CD4-positive, alpha-beta T cell treated with Interleukin-10 for 1 hour (primary cell): ENCODE measurements at regions not wholly inside any gene's neighbourhood (a gene's known extent, or its start where the extent isn't known, plus 50 kb on each side); places are given as distances from the start of the nearest gene placed in this dataset.

Experiments
- DNase-seq: peaks from one replicate; pipeline ENCODE4 v3.0.0-alpha.2; 2020

GRCh38 chr20:57838670-57839151, 128.9 kb upstream of the PMEPA1 start:
- no peak for DNase-seq

GRCh38 chr20:57837208-57838035, 127.6 kb upstream of the PMEPA1 start:
- no peak for DNase-seq

- DNase-seq: no peak
Observed at GRCh38 chr20:57835588-57836455, 126.0 kb upstream of the PMEPA1 start.

- DNase-seq: no peak
Observed at GRCh38 chr20:57835074-57835452, 125.2 kb upstream of the PMEPA1 start.

- DNase-seq: no peak
Observed at GRCh38 chr20:57834306-57835073, 124.7 kb upstream of the PMEPA1 start.

GRCh38 chr20:57831993-57832585, 122.3 kb upstream of the PMEPA1 start:
- no peak for DNase-seq

GRCh38 chr20:57831326-57831992, 121.6 kb upstream of the PMEPA1 start:
- DNase-seq: no peak

GRCh38 chr20:57830515-57830895, 120.7 kb upstream of the PMEPA1 start:
- no peak for DNase-seq

GRCh38 chr20:57829805-57830514, 120.1 kb upstream of the PMEPA1 start:
- no peak for DNase-seq

GRCh38 chr20:57829336-57829735, 119.5 kb upstream of the PMEPA1 start:
- no peak for DNase-seq

GRCh38 chr20:57828696-57829095, 118.9 kb upstream of the PMEPA1 start:
- DNase-seq: no peak

- no peak for DNase-seq
Observed at GRCh38 chr20:57826666-57827287, 117.0 kb upstream of the PMEPA1 start.

- no peak for DNase-seq
Observed at GRCh38 chr20:57824909-57825308, 115.1 kb upstream of the PMEPA1 start.

GRCh38 chr20:57821935-57822334, 112.1 kb upstream of the PMEPA1 start:
- no peak for DNase-seq

GRCh38 chr20:57819691-57820380, 110.0 kb upstream of the PMEPA1 start:
- no peak for DNase-seq

- DNase-seq: no peak
Observed at GRCh38 chr20:57819291-57819690, 109.5 kb upstream of the PMEPA1 start.

GRCh38 chr20:57818418-57819181, 108.8 kb upstream of the PMEPA1 start:
- DNase-seq: no peak

- no peak for DNase-seq
Observed at GRCh38 chr20:57815405-57815804, 105.6 kb upstream of the PMEPA1 start.

GRCh38 chr20:57814529-57814928, 104.7 kb upstream of the PMEPA1 start:
- no peak for DNase-seq
